HFFc6 (cell line): ENCODE measurements at regions not wholly inside any gene's neighbourhood (a gene's known extent, or its start where the extent isn't known, plus 50 kb on each side); places are given as distances from the start of the nearest gene placed in this dataset.

Source experiments
- DNase-seq: peaks from one replicate; pipeline ENCODE4 v3.0.0-alpha.2; 2018
- H3K27ac Mint-ChIP-seq: 2 replicates; pipeline ENCODE4 v1.8.0; 2020; ENCODE audit warnings: mild to moderate bottlenecking, mixed read lengths
- H3K27me3 Mint-ChIP-seq: 2 replicates; pipeline ENCODE4 v1.8.0; 2021; ENCODE audit warnings: mild to moderate bottlenecking, moderate library complexity, mixed read lengths; ENCODE audit not compliant: insufficient read depth
- H3K36me3 Mint-ChIP-seq: 2 replicates; pipeline ENCODE4 v1.8.0; 2021; ENCODE audit warnings: low read depth, mixed read lengths
- H3K4me1 Mint-ChIP-seq: 2 replicates; pipeline ENCODE4 v1.8.0; 2020; ENCODE audit warnings: low read depth, mixed read lengths
- H3K4me3 Mint-ChIP-seq: 2 replicates; pipeline ENCODE4 v1.8.0; 2020; ENCODE audit warnings: mild to moderate bottlenecking, moderate library complexity, mixed read lengths
- H3K9me3 Mint-ChIP-seq: 2 replicates; pipeline ENCODE4 v1.8.0; 2020; ENCODE audit warnings: mild to moderate bottlenecking, mixed read lengths
- CTCF ChIP-seq: fragments of 200-600 bp; sonication (generic); IDR thresholded peaks from 2 replicates; pipeline ENCODE4 v1.5.0; 2021; ENCODE audit warnings: antibody characterized with exemption, mild to moderate bottlenecking

DNA sequence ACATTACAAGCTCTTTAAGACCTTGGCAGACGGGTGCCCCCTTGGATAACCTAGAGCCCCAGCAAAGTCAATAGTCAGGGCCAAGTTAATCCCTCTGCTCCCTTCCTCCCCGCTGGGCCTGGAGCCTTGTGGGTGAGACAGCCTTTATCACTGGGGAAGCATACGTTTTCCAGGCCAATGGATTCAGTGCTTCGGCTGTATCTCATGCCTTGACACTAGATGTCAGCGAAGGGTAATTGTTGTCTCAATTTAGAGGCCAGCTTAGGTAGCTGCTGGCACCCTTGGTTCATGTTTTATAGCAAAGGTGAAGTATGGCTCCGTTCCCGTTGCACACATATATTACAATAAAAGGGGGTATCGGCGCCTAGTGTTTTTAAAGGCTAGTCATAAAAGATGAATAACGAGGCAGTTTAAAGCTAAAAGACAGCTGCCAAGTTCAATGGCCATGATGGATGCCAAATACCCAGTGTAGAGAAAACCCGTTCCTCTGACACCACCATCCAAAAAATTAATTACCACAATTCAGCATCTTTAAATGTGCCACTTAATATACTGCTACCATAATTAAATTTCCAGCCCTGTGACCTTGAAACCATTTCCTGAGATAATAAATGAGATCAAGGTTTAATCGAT lies 52.3 kb upstream of the BNIP2 start:
- no peak for DNase-seq
- Mint-ChIP-seq H3K9me3 (no peaks in the 10 kb centered on the region; the same call in 1 of the 2 replicates), H3K4me1 (no peaks in the 10 kb centered on the region), H3K27me3 (peaks cover 11% of the 10 kb centered on the region), H3K27ac (no peak overlapping the region), H3K4me3 (no peak overlapping the region), H3K36me3 (no peaks in the 10 kb centered on the region)
- peak; percentile 19; the same call in 1 of the 2 replicates for TF ChIP-seq CTCF

- H3K9me3 Mint-ChIP-seq: no peaks in the 10 kb centered on the region; the same call in 1 of the 2 replicates
- no peaks in the 10 kb centered on the region for H3K4me1 Mint-ChIP-seq
- no peak overlapping the region for H3K27ac Mint-ChIP-seq
- peaks cover 11% of the 10 kb centered on the region for H3K27me3 Mint-ChIP-seq
- DNase-seq: no peak
- H3K4me3 Mint-ChIP-seq: no peak overlapping the region
- no peaks in the 10 kb centered on the region for H3K36me3 Mint-ChIP-seq
- no peak for TF ChIP-seq CTCF
Observed at GRCh38 chr15:59739557-59740186, 50.6 kb upstream of the BNIP2 start.
